ENCODE measurements at regions not wholly inside any gene's neighbourhood (a gene's known extent, or its start where the extent isn't known, plus 50 kb on each side); places are given as distances from the start of the nearest gene placed in this dataset.

DNA sequence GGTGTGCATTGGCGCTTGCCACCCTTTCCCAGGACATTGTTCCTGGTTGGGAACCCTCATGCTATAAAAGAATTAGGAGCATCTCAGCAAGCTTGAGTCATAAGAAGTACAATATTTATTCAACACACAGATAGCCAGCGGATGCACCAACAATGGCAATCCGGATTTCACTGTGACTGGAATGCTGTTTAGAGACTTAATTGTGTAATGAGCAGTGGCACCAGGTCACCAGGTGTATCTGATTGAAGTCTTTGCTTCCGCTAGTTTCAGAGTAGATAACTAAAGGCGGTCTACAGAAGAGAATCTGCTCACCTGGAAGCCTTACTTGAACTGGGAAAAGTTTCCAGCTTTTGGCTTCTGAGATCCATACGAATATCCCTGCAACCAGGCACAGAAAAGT, 772.3 kb upstream of the GHITM start:
- DNase-seq (ENCODE audit: low read depth) = no peak

DNA sequence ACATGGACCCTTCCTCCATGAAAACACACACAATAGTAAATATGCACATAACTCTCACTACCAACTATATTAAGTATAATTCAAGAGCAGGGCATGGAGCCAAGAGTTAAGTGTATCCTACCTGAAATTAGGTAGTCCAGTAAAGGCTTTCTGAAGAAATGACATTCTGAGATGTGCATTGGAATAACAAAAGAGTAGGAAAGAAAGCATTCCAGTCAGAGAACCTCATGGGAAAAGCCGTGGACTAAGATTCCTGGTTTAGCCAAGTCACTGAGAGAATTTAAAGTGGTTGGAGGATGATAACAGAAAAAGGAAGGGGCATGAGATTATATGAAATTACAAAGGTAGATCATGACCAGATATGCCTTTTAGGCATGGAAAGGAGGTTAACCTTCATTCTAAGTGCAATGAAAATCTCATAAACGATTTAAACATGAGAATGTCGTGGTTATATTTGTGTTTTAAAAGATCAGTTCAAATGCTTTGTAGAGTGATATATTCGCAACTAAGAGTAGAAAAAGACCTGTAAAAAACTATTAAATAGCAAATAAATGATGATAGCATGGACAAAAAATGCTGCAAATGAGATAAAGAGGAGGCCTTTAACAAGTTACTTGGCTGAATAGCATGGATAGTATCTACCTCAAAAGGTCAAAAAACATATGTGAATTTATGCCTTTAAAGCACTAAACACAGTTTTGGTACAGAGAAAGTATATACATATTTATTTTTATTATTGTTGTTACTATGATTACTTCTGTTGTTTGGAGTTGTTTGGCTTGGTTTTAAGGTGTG, 767.4 kb upstream of the GHITM start:
- DNase-seq (ENCODE audit: low read depth) = no peak

DNA sequence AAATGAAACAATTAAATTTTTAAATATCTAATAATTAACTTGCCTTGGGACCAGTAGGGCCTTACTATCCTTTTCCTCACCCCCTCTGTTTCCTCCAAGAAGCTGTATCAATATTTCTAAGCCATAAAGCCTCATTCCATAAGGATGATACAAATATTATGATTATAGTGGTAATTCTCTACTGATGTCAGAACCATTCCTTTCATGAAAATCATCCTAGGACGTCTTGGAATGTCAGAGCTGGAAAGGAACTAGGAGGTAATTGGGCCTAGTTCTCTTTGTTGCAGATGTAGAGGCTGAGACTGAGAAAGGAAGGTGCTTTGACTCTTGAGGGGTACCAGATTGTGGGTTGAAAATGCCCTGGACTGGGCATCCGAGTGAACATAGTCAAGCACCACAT, 766.7 kb upstream of the GHITM start:
- peak; percentile 31 for DNase-seq (ENCODE audit: low read depth)

DNA sequence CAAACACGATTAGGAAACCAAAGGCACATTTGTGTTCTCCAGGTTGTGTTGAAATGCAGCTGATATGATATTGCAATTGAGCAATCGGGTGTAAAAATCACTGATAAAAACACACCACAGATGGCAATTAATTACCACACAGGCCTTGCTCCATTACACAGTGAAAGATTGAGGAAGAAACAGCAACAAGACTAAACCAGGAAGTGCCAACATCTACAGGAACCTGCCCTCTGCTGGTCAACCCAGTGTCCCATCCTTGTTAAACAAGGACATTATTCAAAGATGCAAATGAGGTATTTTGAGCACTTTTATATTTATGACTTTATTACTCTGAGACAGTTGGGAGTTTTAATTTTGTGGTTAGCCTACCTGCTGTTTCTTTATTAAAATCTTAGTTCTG, 765.6 kb upstream of the GHITM start:
- peak; percentile 24 for DNase-seq (ENCODE audit: low read depth)

DNA sequence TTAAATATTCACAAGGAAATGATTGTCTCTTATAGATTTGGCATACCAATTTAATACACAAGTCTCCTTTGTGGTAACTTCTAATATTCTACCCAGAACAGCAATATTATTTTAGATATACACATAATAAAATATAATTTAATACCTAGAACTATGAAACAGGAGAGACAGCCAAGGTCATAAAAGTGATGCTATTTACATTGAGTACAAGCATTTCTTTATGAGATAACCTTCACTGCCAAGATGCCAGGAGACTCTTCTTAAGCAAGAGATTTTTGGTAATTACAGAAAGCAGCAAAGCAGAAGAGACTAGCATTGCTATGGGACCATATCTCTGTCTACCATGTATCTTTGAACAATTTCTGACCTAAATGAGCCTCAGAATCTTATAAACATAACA, 764.6 kb upstream of the GHITM start:
- no peak for DNase-seq (ENCODE audit: low read depth)

DNA sequence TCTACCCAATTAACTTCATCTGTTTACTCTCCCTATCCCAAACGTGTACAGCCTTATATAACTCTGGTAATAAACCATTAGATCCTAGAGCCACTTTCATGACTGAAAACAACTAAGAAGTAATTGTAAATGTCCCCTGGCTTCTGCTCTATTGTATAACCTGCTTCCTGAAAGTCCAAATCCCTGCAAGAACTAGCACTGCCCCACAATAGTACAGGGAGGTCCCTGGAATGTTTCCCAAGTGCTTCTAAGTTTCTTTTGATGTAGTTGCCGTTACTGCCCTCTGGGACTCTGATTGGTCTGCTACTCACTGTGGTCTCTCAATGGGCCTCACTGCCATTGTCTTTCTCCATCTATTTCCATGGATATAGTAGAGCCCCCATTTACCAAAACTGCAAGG, 764.0 kb upstream of the GHITM start:
- no peak for DNase-seq (ENCODE audit: low read depth)

DNA sequence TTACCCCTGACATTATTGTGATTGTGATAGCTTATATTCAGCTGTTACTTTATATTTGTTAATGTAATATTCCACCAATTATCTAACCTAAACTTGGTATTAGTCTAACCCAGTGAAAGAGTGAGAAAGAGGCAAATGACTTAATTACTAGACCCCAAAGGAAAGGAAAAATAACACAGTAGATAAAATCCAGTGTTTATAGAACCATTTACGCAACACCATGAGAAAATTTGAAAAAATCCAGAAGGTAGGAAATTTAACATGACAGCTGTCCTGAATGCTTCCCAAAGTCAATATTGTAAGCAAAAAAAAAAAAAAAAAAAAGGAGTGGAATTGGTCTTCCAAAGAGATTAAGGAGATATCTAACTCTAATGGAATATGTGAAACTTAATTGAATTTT, 741.5 kb upstream of the GHITM start:
- DNase-seq (ENCODE audit: low read depth) = no peak

DNA sequence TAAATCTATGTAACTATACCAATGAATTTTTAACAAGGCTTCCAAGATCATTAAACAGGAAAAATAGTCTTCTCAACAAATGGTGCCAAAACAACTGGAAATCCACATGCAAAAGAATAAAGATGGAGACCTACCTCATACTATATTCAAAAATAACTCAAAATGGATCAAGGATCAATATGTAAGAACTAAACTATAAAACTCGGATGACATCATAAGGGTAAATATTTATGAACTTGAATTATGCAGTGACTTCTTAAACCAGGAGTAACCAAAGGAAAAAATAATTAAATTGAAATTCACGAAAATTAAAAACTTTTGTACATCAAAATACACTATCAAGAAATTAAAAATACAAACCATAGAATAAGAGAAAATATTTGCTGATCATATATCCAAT, 728.7 kb upstream of the GHITM start:
- DNase-seq (ENCODE audit: low read depth) = no peak

DNA sequence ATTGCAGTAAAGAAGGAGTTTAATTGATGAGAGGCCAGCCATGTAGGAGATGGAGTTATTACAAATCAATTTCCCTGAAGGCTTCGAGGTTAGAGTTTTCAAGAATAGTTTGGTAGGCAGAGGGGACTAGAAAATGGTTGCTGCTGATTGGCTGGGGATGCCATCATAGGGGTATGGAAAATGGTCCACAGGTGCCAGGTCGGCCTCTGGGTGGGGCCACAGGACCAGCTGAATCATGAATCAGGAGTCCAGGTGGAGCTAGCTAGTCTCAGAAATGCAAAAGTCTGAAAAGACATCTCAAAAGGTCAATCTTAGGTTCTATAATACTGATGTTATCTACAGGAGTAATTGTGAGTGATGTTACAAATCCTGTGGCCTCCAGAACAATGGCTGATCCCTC, 714.0 kb upstream of the GHITM start:
- no peak for DNase-seq (ENCODE audit: low read depth)

DNA sequence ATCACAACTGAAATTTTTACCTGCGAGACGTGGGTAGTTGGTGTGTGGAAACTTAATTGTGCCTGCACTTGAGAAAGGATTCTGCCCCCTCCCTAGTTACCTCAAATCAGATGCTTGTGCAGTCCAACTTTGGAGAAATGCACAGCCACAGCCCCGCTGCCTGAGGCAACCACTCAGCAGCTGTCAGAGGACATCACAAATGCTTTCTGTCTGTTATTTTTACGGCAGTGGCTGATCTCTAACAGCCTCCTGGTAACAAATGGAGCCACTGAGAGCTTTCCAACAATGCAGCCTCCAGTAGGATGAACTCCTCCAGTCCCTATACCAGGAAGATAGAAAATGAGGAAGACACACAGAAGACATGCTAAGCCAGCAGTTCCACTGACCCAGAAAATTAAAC, 712.2 kb upstream of the GHITM start:
- no peak for DNase-seq (ENCODE audit: low read depth)

DNA sequence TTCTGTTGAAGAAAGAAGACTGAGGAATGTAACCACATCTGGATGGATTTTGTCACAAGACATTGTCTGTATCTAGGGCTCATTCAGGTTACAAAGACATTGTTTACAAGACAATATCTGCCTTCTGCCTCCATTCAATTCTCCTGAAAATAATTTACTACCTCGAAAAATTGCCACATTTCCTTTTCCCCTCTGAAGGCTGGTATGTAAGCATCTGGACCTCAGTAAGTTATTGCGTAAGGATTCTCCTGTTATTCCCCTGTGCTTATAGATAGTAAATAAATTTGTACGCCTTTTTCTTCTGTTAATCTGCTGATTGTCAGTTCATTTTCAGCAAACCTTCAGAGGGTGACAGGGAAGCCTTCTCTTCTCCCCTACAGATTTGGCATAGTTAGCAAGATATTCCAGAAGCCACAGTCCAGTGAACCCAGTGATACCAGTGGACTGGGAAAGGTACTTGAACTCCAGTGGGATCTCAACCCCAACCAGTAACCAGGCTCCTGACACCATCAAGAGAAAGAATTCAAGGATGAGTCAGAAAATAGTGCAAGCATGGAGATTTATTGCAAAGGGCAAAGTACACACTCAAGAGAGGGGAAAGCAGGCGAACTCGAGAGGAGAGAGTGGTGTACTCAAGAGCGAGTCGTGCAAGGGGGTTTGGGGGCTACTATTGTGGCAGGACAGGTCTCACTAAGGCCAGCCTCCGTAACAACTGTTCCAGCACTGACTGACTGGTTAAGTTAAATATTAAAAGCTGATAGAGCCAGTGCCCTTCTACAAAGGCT, 706.9 kb upstream of the GHITM start:
- DNase-seq (ENCODE audit: low read depth) = peak; percentile 44

DNA sequence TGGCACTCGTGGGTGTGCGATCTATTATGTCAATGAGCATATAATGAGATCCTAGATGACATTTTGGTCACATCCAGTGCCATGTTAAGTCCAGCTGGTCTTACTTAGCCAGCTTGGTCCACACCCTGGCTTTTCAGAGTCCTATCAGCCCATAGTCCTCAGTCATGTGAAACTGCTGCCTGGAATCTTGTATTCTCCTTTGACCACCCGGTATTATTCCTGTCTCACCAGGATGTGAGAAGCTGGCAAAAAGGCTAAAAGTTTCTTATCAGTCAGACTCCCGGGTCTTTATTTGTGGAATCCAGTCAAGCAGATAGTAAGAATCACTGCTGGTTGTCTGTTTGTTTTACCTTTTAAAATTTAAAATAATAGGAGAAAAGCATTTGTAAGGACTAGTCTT, 705.6 kb upstream of the GHITM start:
- no peak for DNase-seq (ENCODE audit: low read depth)

DNA sequence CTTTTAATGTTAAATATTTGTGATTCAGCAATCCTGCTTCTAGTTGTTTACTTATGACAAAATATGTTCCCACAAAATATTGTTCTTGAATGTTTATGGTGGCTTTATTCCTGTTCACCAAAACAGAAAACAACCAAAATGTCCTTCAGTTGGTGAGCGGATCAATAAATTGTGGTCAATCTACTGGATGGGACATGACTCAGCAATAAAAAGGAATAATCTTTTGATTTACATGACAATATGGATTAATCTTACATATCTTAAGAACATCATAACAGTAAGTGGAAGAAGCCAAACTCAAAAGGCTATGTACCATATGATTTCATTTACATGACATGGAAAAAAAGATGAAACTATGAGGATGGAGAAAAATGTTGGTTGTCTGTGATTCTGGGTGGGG, 691.3 kb upstream of the GHITM start:
- no peak for DNase-seq (ENCODE audit: low read depth)

DNA sequence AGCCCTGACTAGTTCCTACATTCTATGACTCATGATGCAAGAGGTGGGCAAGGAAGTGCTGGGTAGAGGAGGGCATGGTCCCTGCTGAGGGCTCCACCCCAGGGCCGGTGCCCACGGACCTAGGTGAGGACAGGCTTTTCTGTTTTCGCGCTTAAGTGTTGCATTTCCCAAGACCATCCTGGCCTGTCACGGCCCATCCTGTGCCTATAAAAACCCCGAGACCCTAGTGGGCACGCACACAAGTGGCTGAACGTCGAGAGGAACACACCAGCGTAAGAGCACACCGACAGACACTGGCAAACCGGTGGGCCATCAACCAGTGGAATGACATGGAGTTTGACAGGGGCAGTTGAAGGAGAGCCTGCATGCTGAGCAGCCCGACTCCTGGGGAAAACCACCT, 680.7 kb upstream of the GHITM start:
- DNase-seq (ENCODE audit: low read depth) = no peak

DNA sequence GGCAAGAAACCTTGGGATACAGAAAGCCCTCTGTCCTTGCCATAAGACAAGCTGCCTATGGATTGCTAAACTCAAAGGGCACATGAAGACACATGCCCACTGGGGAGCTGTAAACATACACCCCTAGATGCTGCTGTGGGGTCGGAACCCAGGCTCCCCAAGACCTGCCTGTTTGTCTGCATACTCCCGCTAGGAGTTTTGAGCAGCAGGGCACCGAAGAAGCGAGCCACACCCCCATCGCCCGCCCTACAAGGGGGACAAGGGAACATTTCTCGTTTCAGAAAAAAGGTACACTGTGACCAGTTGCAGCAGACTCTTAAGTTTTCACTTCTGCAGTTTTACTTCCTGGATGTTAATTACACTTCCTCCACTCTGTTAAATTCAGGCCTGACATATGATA, 680.2 kb upstream of the GHITM start:
- no peak for DNase-seq (ENCODE audit: low read depth)

DNA sequence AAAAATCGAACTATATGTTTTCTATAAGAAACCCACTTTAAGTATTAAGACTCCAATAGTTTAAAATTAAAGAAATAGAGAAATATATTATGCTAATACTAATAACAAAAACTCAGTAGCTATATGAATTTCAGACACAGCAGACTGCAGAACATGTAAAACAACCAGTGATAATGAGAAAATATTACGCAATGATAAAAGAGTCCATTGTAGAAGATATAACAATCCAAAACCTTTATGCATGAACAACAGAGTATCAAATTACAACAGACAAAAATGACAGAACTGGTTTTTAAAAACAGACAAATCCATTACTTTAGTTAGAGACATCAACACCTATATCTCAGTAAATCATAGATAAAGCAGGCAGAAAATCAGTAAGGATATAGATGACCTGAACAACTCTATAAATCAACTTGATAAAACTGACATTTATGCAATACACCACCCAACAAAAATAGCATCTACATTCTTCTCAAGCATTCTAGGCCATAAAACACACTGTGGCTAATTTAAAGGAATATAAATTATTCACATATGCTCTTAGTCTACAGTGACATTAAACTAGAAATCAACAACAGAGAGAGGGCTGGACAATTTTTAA, 669.5 kb upstream of the GHITM start:
- peak; percentile 1 for DNase-seq (ENCODE audit: low read depth)

DNA sequence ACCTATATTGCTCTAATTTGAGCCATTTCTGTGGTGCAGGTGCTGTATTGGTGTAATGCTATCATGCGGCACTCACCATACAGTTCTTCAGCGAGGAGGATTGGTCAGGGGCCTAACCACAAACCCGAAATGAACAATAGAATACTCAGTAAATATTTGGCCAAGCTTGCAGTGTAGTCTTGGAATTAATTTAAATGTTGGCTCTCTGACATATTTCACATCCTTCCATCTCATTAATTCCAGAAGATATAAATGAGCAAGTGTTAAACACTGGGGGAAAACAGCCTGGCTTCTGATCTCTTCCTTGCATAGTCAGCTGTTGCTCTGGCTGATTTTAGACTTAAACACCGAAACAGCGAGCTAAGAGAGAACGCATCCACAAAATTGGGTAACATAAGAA, 663.1 kb upstream of the GHITM start:
- DNase-seq (ENCODE audit: low read depth) = no peak

DNA sequence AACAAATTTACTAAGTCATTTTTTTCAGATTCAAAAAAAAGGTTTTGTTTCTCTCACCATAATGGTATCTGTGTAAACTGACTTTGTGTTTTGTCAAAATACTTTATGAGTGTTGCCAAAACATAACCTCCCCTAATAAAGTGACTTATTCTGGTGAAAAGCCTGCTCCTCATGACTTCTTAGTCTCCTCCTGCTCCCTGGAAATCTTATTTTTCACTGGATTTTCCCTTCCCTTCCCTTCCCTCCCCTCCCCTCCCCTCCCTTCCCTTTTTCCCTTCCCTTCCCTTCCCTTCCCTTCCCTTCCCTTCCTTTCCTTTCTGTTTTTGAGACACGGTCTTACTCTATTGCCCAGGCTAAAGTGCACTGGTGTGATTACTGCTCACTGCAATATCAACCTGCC, 650.1 kb upstream of the GHITM start:
- DNase-seq (ENCODE audit: low read depth) = no peak

DNA sequence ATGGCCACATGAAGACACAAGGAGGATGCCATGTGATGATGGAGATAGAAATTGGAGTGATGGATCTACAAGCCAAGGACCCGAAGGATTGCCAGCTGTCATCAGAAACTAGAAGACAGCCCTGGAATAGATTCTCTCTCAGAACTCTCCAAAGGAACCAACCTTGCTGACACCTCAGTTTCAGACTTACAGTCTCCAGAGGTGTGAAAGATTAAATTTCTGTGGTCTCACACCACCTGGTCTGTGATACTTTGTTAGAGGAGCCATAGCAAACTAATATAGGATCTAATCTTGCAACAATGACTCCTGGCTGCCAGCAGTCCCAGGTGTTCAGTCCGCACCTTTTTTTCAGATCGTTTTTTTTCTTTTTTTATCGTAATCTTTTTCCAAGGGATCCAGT, 647.3 kb upstream of the GHITM start:
- DNase-seq (ENCODE audit: low read depth) = no peak

DNA sequence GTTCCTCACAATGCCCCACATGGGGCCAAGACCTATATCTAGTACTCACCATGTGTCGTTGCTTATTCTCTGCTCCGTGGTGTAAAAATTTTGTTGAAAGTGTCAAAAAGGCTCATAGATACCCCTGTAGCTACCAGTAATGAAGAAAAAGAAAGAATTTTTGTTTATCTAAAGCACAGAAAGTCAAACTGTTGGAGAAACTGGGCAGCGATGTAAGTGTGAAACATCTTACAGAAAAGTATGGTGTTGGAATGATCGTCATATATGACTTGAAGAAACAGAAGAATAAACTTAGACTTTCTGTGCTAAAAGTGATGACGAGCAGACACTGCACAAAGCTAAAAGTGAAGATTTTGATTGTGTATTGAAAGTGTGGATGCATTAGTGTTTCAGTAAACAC, 626.6 kb upstream of the GHITM start:
- no peak for DNase-seq (ENCODE audit: low read depth)

DNA sequence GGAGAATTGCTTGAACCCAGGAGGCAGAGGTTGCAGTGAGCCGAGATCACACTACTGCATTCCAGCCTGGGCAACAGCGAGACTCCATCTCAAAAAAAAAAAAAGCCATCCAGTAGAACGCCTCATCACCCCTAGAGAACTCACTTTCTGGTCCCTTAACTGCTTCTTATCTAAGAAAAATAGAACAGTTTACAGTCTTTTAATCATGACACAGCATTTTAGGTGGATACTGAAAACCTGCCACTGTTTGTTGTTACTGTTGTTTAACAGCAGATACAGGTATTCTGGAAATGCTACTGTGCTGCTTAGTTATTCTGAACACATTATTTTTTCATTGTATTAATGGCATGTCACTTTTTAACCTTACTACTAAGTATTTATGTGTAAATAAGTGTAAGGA, 624.3 kb upstream of the GHITM start:
- no peak for DNase-seq (ENCODE audit: low read depth)

DNA sequence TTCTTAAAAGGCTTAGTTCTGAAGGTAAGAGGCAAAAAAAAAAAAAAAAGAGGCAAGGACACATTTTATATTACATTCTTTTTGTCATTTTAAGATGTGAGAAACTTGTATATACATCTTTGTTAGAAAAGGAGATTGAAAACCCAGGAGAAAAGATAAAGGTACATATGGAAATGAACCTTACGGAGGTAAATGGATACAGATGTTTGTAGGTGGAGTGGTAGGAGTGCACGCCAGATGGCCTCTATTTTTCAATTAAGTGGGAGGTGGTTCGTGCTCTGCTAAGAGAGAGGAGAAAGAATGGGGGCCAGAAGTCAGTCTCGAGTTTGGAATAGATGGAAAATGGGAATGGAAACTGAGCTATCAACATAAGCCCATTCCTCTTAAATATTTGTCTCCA, 622.5 kb upstream of the GHITM start:
- DNase-seq (ENCODE audit: low read depth) = no peak

DNA sequence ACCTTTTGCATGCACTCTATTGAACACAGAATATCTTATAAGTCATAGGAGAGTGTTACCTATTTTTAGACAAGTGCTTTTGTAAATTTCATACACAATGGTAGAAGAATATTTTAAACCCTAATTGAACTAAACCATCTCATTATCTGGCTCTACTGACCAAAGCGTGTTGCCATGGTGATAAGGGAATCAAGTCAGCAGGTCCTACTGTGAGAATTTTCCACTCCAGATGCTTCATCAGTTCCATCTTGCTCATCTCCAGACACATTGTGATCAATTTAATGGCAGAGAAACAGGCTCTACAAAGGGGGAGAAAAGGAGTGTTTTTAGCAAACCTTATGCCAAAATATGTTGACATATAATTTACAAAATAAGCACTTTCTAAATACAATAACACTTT, 621.9 kb upstream of the GHITM start:
- DNase-seq (ENCODE audit: low read depth) = no peak

Data from GM04504 (cell line).